GM12874 (cell line): ENCODE measurements at regions not wholly inside any gene's neighbourhood (a gene's known extent, or its start where the extent isn't known, plus 50 kb on each side); places are given as distances from the start of the nearest gene placed in this dataset.

Experiments used
- TF ChIP-seq, protein P1 (sequence below): IDR thresholded peaks from 2 replicates; pipeline ENCODE4 v1.5.1; 2011; ENCODE audit warnings: low read depth, mild to moderate bottlenecking, control low read depth, low read length, moderate library complexity; ENCODE audit not compliant: insufficient read depth

- TF ChIP-seq, protein P1, sequence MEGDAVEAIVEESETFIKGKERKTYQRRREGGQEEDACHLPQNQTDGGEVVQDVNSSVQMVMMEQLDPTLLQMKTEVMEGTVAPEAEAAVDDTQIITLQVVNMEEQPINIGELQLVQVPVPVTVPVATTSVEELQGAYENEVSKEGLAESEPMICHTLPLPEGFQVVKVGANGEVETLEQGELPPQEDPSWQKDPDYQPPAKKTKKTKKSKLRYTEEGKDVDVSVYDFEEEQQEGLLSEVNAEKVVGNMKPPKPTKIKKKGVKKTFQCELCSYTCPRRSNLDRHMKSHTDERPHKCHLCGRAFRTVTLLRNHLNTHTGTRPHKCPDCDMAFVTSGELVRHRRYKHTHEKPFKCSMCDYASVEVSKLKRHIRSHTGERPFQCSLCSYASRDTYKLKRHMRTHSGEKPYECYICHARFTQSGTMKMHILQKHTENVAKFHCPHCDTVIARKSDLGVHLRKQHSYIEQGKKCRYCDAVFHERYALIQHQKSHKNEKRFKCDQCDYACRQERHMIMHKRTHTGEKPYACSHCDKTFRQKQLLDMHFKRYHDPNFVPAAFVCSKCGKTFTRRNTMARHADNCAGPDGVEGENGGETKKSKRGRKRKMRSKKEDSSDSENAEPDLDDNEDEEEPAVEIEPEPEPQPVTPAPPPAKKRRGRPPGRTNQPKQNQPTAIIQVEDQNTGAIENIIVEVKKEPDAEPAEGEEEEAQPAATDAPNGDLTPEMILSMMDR = no peak
These were observed 118.0 kb upstream of the RPL34 start for GRCh38 chr4:108502356-108502755.

DNA sequence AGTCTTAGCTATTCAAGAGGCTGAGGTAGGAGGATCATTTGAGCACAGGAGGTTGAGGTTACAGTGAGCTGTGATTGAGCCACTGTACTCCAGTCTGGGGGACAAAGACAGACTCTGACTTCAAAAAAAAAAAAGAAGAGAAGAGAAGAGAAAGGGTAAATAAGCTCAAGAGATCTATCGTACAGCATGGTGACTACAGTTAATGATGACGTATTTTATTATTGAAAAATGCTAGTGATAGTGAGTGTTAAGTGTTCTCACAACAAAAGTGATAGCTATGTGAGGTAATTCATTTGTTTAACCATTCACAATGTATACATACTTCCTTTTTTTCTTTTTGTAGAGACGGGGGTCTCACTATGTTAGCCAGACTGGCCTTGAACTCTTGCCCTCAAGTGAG lies 121.5 kb upstream of the RPL34 start:
- TF ChIP-seq, protein P1 = no peak

DNA sequence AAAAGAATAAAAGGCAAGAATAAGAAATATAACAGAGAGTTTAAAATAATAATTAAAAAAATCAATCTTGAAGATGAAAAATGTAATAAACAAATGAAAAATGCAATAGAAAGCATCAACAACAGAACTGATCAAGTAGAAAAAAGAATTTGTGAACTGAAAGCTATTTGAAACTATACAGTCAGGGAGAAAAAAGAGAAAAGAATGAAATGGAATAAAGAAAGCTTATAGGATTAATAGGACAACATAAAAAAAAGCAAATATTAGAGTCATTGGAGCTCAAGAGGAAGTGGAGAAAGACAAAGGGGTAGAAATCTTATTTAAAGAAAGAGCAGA lies 126.8 kb upstream of the RPL34 start:
- TF ChIP-seq, protein P1 = no peak

- TF ChIP-seq, protein P1 = peak; percentile 61
These were observed 127.4 kb upstream of the RPL34 start for GRCh38 chr4:108492816-108493595.

GRCh38 chr4:108488865-108489264 lies 131.5 kb upstream of the RPL34 start:
- TF ChIP-seq, protein P1 = no peak

DNA sequence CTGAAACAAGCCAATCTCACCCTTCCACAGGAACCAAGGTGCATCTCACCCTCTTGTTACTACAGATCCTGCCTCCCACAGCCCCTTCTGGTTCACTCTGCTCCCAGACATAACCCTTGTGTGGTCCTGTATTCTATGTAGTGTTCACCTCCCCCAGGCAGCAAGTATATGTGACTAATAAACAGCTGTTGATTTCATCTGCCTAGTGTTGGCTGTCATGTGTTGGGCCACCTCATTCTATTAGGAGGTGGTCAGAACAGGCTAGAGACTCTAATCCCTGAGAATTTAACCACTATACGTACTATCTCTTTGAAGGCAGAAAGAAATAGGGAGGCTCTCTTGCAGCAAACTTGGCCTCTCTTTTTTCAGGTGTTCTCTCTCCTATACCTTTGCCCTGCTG lies 134.3 kb upstream of the RPL34 start:
- TF ChIP-seq, protein P1 = no peak

DNA sequence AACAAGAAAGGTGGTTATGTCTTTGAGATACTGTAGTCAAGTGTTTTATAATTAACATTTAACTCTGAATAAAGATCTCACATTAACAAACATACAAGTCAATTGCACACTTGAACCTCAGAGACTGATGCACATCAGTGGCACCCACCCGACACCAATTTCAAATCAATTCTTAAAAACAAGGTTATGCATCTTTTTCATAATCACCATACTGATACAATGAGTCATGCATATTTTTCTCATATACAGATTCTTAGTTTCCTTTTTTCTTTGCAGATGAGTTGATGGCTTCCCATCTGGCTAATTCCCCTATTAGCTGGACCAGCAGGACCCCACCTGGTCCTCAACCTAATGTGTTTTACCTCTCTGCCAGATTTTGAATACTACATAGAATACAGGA lies 136.2 kb upstream of the RPL34 start:
- TF ChIP-seq, protein P1 = no peak
